ENCODE measurements at regions not wholly inside any gene's neighbourhood (a gene's known extent, or its start where the extent isn't known, plus 50 kb on each side); places are given as distances from the start of the nearest gene placed in this dataset.

GRCh38 chr7:26046878-26047277, 105.1 kb upstream of the NFE2L3 start:
- TF ChIP-seq CTCF (IDR thresholded peaks at IDR 0.05) (no peak), POLR2A (IDR thresholded peaks at IDR 0.05) (no peak)
- no peak for DNase-seq (ENCODE audit: low spot score in 2 of 2)
- 94 to 95% methylated on average over 1 of the region's 1 CpG for WGBS, 2 donors
- H3K4me3 ChIP-seq (ENCODE audit: low read depth, poor library complexity, severe bottlenecking), result no peak overlapping the region
- intact Hi-C loops (cut with DNase I; ENCODE audit: low total_unique reads), result no loop called here

- TF ChIP-seq CTCF (IDR thresholded peaks at IDR 0.05), result no peak
- no peak for TF ChIP-seq POLR2A (IDR thresholded peaks at IDR 0.05)
- WGBS, 2 donors, result 80 to 95% methylated on average over 5 of the region's 5 CpGs
- DNase-seq (ENCODE audit: low spot score in 2 of 2), result no peak
- H3K4me3 ChIP-seq (ENCODE audit: low read depth, poor library complexity, severe bottlenecking), result no peak overlapping the region
- intact Hi-C loops (cut with DNase I; ENCODE audit: low total_unique reads), result no loop called here
Observed at GRCh38 chr7:26048663-26049062, 103.3 kb upstream of the NFE2L3 start.

GRCh38 chr7:26049081-26049480, 102.9 kb upstream of the NFE2L3 start:
- peak in 1 of 2 donors; percentile 15 for DNase-seq (ENCODE audit: low spot score in 2 of 2)
- TF ChIP-seq CTCF (IDR thresholded peaks at IDR 0.05) (no peak), POLR2A (IDR thresholded peaks at IDR 0.05) (no peak)
- intact Hi-C loops (cut with DNase I; ENCODE audit: low total_unique reads), result no loop called here
- H3K4me3 ChIP-seq (ENCODE audit: low read depth, poor library complexity, severe bottlenecking), result no peak overlapping the region
- WGBS, 2 donors, result 68 to 70% methylated on average over 1 of the region's 1 CpG

GRCh38 chr7:26051021-26051420, 101.0 kb upstream of the NFE2L3 start:
- no peak overlapping the region for H3K4me3 ChIP-seq (ENCODE audit: low read depth, poor library complexity, severe bottlenecking)
- DNase-seq (ENCODE audit: low spot score in 2 of 2), result no peak
- TF ChIP-seq CTCF (IDR thresholded peaks at IDR 0.05), result no peak
- TF ChIP-seq POLR2A (IDR thresholded peaks at IDR 0.05), result no peak
- intact Hi-C loops (cut with DNase I; ENCODE audit: low total_unique reads), result no loop called here

GRCh38 chr7:26052706-26053105, 99.3 kb upstream of the NFE2L3 start:
- intact Hi-C loops (cut with DNase I; ENCODE audit: low total_unique reads), result no loop called here
- no peak for DNase-seq (ENCODE audit: low spot score in 2 of 2)
- no peak overlapping the region for H3K4me3 ChIP-seq (ENCODE audit: low read depth, poor library complexity, severe bottlenecking)
- TF ChIP-seq CTCF (IDR thresholded peaks at IDR 0.05) (no peak), POLR2A (IDR thresholded peaks at IDR 0.05) (no peak)

GRCh38 chr7:26054386-26054785, 97.6 kb upstream of the NFE2L3 start:
- TF ChIP-seq CTCF (IDR thresholded peaks at IDR 0.05) (no peak), POLR2A (IDR thresholded peaks at IDR 0.05) (no peak)
- intact Hi-C loops (cut with DNase I; ENCODE audit: low total_unique reads), result no loop called here
- 82 to 84% methylated on average over 3 of the region's 3 CpGs for WGBS, 2 donors

More at GRCh38 chr7:26054386-26054785, 97.6 kb upstream of the NFE2L3 start:
- H3K4me3 ChIP-seq (ENCODE audit: low read depth, poor library complexity, severe bottlenecking), result no peak overlapping the region
- DNase-seq (ENCODE audit: low spot score in 2 of 2), result no peak
